IMR-90 (cell line): ENCODE measurements at regions not wholly inside any gene's neighbourhood (a gene's known extent, or its start where the extent isn't known, plus 50 kb on each side); places are given as distances from the start of the nearest gene placed in this dataset.

Source experiments
- ATAC-seq: fragments of 200-7000 bp; cut with Tn5 transposase; 2 replicates; pipeline ENCODE4 v1.9.1; 2020; ENCODE audit warnings: low read depth, mild to moderate bottlenecking, moderate library complexity
- BruUV-seq: library from RNA; stranded (reverse); fragments of 400-500 nt; replicated peaks from 2 replicates; lab custom pipeline; 2021; lab: Mats Ljungman, UMichigan
- CTCF ChIA-PET: fragments of 300-600 bp; formaldehyde crosslinking; extraction: SDS; loops from one replicate; lab custom pipeline; 2021; ENCODE audit warnings: antibody characterized with exemption; lab: Yijun Ruan, JAX
- POLR2A ChIA-PET: fragments of 300-600 bp; sonication (Branson Sonifier 250); formaldehyde crosslinking; loops from one replicate; lab custom pipeline; 2022; ENCODE audit warnings: antibody characterized with exemption; ENCODE audit not compliant: unreplicated experiment; lab: Charles Lee
- DNase-seq: peaks from one replicate; pipeline ENCODE4 v3.0.0; 2013
- H2AFZ ChIP-seq: replicated peaks from 2 replicates; pipeline ENCODE3; 2013; ENCODE audit warnings: low read length, mild to moderate bottlenecking; ENCODE audit not compliant: poor library complexity
- H2AK5ac ChIP-seq: 2 replicates; pipeline ENCODE4 v1.6.1; 2013; ENCODE audit warnings: low read depth, low read length, inconsistent platforms
- H2AK9ac ChIP-seq: replicated peaks from 2 replicates; pipeline ENCODE3; 2013; ENCODE audit warnings: mild to moderate bottlenecking, low read depth, low read length, moderate library complexity; ENCODE audit not compliant: poor library complexity
- H2BK120ac ChIP-seq: 2 replicates; pipeline ENCODE4 v1.6.1; 2013; ENCODE audit warnings: low read depth, low read length, inconsistent platforms
- H2BK15ac ChIP-seq: 3 replicates; pipeline ENCODE4 v1.6.1; 2013; ENCODE audit warnings: low read depth, low read length, inconsistent platforms
- H2BK20ac ChIP-seq: 2 replicates; pipeline ENCODE4 v1.6.1; 2013; ENCODE audit warnings: low read depth, mild to moderate bottlenecking, inconsistent platforms, low read length, moderate library complexity
- H2BK5ac ChIP-seq: 2 replicates; pipeline ENCODE4 v1.6.1; 2013; ENCODE audit warnings: mild to moderate bottlenecking, low read depth, low read length, inconsistent platforms; ENCODE audit not compliant: poor library complexity, severe bottlenecking
- H3K14ac ChIP-seq: replicated peaks from 2 replicates; pipeline ENCODE4 v1.6.1; 2013; ENCODE audit warnings: low read depth, low read length, inconsistent platforms
- H3K18ac ChIP-seq: 2 replicates; pipeline ENCODE4 v1.6.1; 2013; ENCODE audit warnings: low read depth, low read length, control low read depth
- H3K23ac ChIP-seq: 2 replicates; pipeline ENCODE4 v1.6.1; 2013; ENCODE audit warnings: low read depth, low read length, inconsistent platforms
- H3K27ac ChIP-seq: 2 replicates; pipeline ENCODE4 v1.5.1; 2013; ENCODE audit warnings: mild to moderate bottlenecking, control low read depth, low read length; ENCODE audit not compliant: insufficient read depth
- H3K27me3 ChIP-seq: 2 replicates; pipeline ENCODE4 v1.6.1; 2013; ENCODE audit warnings: low read length; ENCODE audit not compliant: control insufficient read depth, insufficient read depth
- H3K36me3 ChIP-seq: 2 replicates; pipeline ENCODE4 v1.6.1; 2013; ENCODE audit warnings: low read length, mixed read lengths; ENCODE audit not compliant: control insufficient read depth, insufficient read depth
- H3K4ac ChIP-seq: 2 replicates; pipeline ENCODE4 v1.6.1; 2013; ENCODE audit warnings: low read depth, low read length, inconsistent platforms
- H3K4me1 ChIP-seq: 2 replicates; pipeline ENCODE4 v1.6.1; 2013; ENCODE audit warnings: low read length, mixed read lengths; ENCODE audit not compliant: control insufficient read depth, insufficient read depth
- H3K4me2 ChIP-seq: 2 replicates; pipeline ENCODE4 v1.6.1; 2013; ENCODE audit warnings: low read depth, mild to moderate bottlenecking, control low read depth, low read length, moderate library complexity
- H3K4me3 ChIP-seq: 2 replicates; pipeline ENCODE4 v1.5.1; 2013; ENCODE audit warnings: low read depth, mild to moderate bottlenecking, control low read depth, low read length, moderate library complexity; ENCODE audit not compliant: insufficient read depth
- H3K56ac ChIP-seq: 2 replicates; pipeline ENCODE4 v1.6.1; 2013; ENCODE audit warnings: low read length, inconsistent platforms; ENCODE audit not compliant: insufficient read depth; ENCODE audit errors: extremely low read depth
- H3K79me1 ChIP-seq, 2 experiments: 2 replicates each; pipeline ENCODE4 v1.6.1; 2013; ENCODE audit warnings: low read length in 2 of 2, inconsistent platforms in 1 of 2, low read depth in 1 of 2
- H3K9ac ChIP-seq: 2 replicates; pipeline ENCODE4 v1.6.1; 2013; ENCODE audit warnings: low read depth, low read length, control low read depth
- H3K9me1 ChIP-seq: 2 replicates; pipeline ENCODE4 v1.6.1; 2013; ENCODE audit warnings: low read length, inconsistent platforms; ENCODE audit not compliant: insufficient read depth
- H3K9me3 ChIP-seq: 2 replicates; pipeline ENCODE4 v1.6.1; 2013; ENCODE audit warnings: low read length; ENCODE audit not compliant: control insufficient read depth, insufficient read depth
- H4K20me1 ChIP-seq: 2 replicates; pipeline ENCODE4 v1.6.1; 2013; ENCODE audit warnings: low read length, inconsistent platforms; ENCODE audit not compliant: insufficient read depth
- H4K5ac ChIP-seq: 2 replicates; pipeline ENCODE4 v1.6.1; 2013; ENCODE audit warnings: mild to moderate bottlenecking, low read depth, low read length, control low read depth
- H4K8ac ChIP-seq, 2 experiments: 2 replicates each; pipeline ENCODE4 v1.6.1; 2013; ENCODE audit warnings: low read depth in 2 of 2, low read length in 2 of 2, control low read depth in 1 of 2, inconsistent platforms in 1 of 2
- H4K91ac ChIP-seq: 2 replicates; pipeline ENCODE4 v1.6.1; 2013; ENCODE audit warnings: low read depth, low read length, inconsistent platforms; ENCODE audit not compliant: insufficient read depth
- FOS ChIP-seq: fragments of 150-350 bp; IDR thresholded peaks from 2 replicates; pipeline ENCODE4 v1.6.1; 2016; ENCODE audit warnings: low read depth, low read length
- WGBS, 2 experiments: methylation state at CpG; one replicate each; pipeline versions ENCODE4 v1.1.5 to v1.1.7; 2013; ENCODE audit warnings: missing lambda C conversion rate in 2 of 2; ENCODE audit not compliant: insufficient read length in 1 of 2; ENCODE audit errors: extremely low coverage in 2 of 2; 5-methylcytosine and 5-hydroxymethylcytosine counted together
- dilution Hi-C: fragments of 300-500 bp; cut with HindIII; formaldehyde crosslinking; loops from one replicate; pipeline ENCODE4 v1.14.3; 2018; ENCODE audit warnings: low sequenced_read_pairs; ENCODE audit not compliant: unreplicated experiment
- in situ Hi-C: fragments of 300-500 bp; cut with MboI; formaldehyde crosslinking; loops from 3 replicates; pipeline ENCODE4 v1.14.3; 2019; ENCODE audit warnings: low sequenced_read_pairs, inconsistent platforms, mixed read lengths
- intact Hi-C: fragments of 100-400 bp; cut with micrococcal nuclease; formaldehyde crosslinking; loops from 2 replicates; pipeline ENCODE4 v1.10.0; 2022

GRCh38 chr1:182279724-182280503, 111.7 kb downstream of the GLUL start:
- H4K8ac ChIP-seq: no peak overlapping the region
- WGBS, 2 experiments: 47% methylated on average over 2 of the region's 9 CpGs; no CpG with 5 or more reads in 1 of the 2 experiments
- TF ChIP-seq FOS: no peak
- no TSS peak for BruUV-seq
- H3K9ac ChIP-seq: no peak overlapping the region
- H2AK5ac ChIP-seq: no peak overlapping the region
- no peaks in the 10 kb centered on the region; the same call in 1 of the 2 replicates for H4K20me1 ChIP-seq
- no peak overlapping the region for H2BK20ac ChIP-seq
- H3K79me1 ChIP-seq: no peaks in the 10 kb centered on the region
- H3K4me1 ChIP-seq: no peaks in the 10 kb centered on the region
- no peaks in the 10 kb centered on the region for H3K27me3 ChIP-seq
- DNase-seq: no peak
- POLR2A ChIA-PET: no interaction called here
- no peak overlapping the region for H3K4me3 ChIP-seq
- no peak overlapping the region for H3K14ac ChIP-seq
- no peak overlapping the region for H2BK5ac ChIP-seq
- H3K4me2 ChIP-seq: no peak overlapping the region
- CTCF ChIA-PET: interaction anchor here (0.6 kb wide), 1 partner anchor 15 kb away, joined by 3 read pairs; no protein-coding TSS in a partner anchor
- no peak overlapping the region for H4K5ac ChIP-seq
- in situ Hi-C loops (no loop called here), intact Hi-C loops (no loop called here), dilution Hi-C loops (no loop called here)
- H3K23ac ChIP-seq: no peak overlapping the region
- H2BK120ac ChIP-seq: no peak overlapping the region
- H2AK9ac ChIP-seq: no peak overlapping the region
- no peak overlapping the region for H2AFZ ChIP-seq
- H3K9me1 ChIP-seq: no peaks in the 10 kb centered on the region
- H3K4ac ChIP-seq: no peak overlapping the region
- H3K27ac ChIP-seq: no peak overlapping the region
- no peaks in the 10 kb centered on the region for H3K36me3 ChIP-seq
- H4K91ac ChIP-seq: no peak overlapping the region
- ATAC-seq: no peak
- H3K18ac ChIP-seq: no peak overlapping the region
- no peak overlapping the region for H3K56ac ChIP-seq
- no peak overlapping the region for H2BK15ac ChIP-seq
- H3K9me3 ChIP-seq: no peaks in the 10 kb centered on the region
